Neutrophil (primary cell): ENCODE measurements at regions not wholly inside any gene's neighbourhood (a gene's known extent, or its start where the extent isn't known, plus 50 kb on each side); places are given as distances from the start of the nearest gene placed in this dataset.
"Not testable (repeated sequence)": the region's sequence is repeated elsewhere in the genome, so short reads cannot be mapped to it uniquely, and the experiment has no call there.

Experiments
- H3K27ac ChIP-seq: fragments of 200-600 bp; sonication (generic); 2 replicates; pipeline ENCODE4 v1.5.1; 2016; ENCODE audit warnings: mild to moderate bottlenecking, moderate library complexity
- H3K27me3 ChIP-seq: fragments of 200-600 bp; sonication (generic); 2 replicates; pipeline ENCODE4 v1.6.0; 2016; ENCODE audit warnings: mild to moderate bottlenecking
- H3K36me3 ChIP-seq: fragments of 200-600 bp; sonication (generic); 2 replicates; pipeline ENCODE4 v1.5.1; 2017
- H3K4me1 ChIP-seq, 2 experiments: fragments of 200-600 bp in 1 of 2; sonication (generic) in 1 of 2; 1 replicate in 1 of 2; 2 replicates in 1 of 2; pipeline versions ENCODE4 v1.5.1 to v1.6.1; 2013 to 2016; ENCODE audit warnings: low read depth in 1 of 2, low read length in 1 of 2, mild to moderate bottlenecking in 1 of 2, moderate library complexity in 1 of 2; ENCODE audit not compliant: control insufficient read depth in 1 of 2, insufficient read depth in 1 of 2
- H3K4me3 ChIP-seq, 2 experiments: fragments of 200-600 bp in 1 of 2; sonication (generic) in 1 of 2; 1 replicate in 1 of 2; 2 replicates in 1 of 2; pipeline ENCODE4 v1.5.1; 2013 to 2016; ENCODE audit warnings: low read depth in 1 of 2, low read length in 1 of 2, mild to moderate bottlenecking in 1 of 2, moderate library complexity in 1 of 2
- H3K9me3 ChIP-seq: fragments of 200-600 bp; sonication (generic); 2 replicates; pipeline ENCODE4 v1.5.1; 2016
- CTCF ChIP-seq: fragments of 200-600 bp; sonication (generic); IDR thresholded peaks from 2 replicates; pipeline ENCODE4 v1.5.1; 2016; ENCODE audit warnings: antibody characterized with exemption

GRCh38 chr5:17022296-17022695 lies 86.2 kb upstream of the MYO10 start:
- H3K27me3 ChIP-seq = no peaks in the 10 kb centered on the region
- H3K4me1 ChIP-seq = no peaks in the 10 kb centered on the region
- no peaks in the 10 kb centered on the region for H3K9me3 ChIP-seq
- H3K27ac ChIP-seq = no peak overlapping the region
- no peak overlapping the region for H3K4me3 ChIP-seq
- TF ChIP-seq CTCF = no peak
- H3K36me3 ChIP-seq = no peaks in the 10 kb centered on the region

GRCh38 chr5:17024686-17025180 lies 88.6 kb upstream of the MYO10 start:
- Histone ChIP-seq H3K4me1 (no peaks in the 10 kb centered on the region), H3K27ac (no peak overlapping the region), H3K27me3 (no peaks in the 10 kb centered on the region)

GRCh38 chr5:17031659-17032277 lies 95.7 kb upstream of the MYO10 start:
- not testable (repeated sequence) for H3K27ac ChIP-seq, H3K36me3 ChIP-seq, H3K9me3 ChIP-seq, H3K27me3 ChIP-seq, H3K4me1 ChIP-seq, H3K4me3 ChIP-seq

More at GRCh38 chr5:17024686-17025180, 88.6 kb upstream of the MYO10 start:
- no peak overlapping the region for H3K4me3 ChIP-seq
- H3K36me3 ChIP-seq = no peaks in the 10 kb centered on the region
- H3K9me3 ChIP-seq = no peaks in the 10 kb centered on the region
- TF ChIP-seq CTCF = no peak

- H3K4me1 ChIP-seq, H3K27ac ChIP-seq, H3K36me3 ChIP-seq, H3K4me3 ChIP-seq, H3K9me3 ChIP-seq, H3K27me3 ChIP-seq: not testable (repeated sequence)
Observed at GRCh38 chr5:17032314-17032985, 96.4 kb upstream of the MYO10 start.

- H3K27ac ChIP-seq, H3K4me1 ChIP-seq, H3K27me3 ChIP-seq, H3K4me3 ChIP-seq, H3K9me3 ChIP-seq, H3K36me3 ChIP-seq: not testable (repeated sequence)
Observed at GRCh38 chr5:17034992-17035391, 98.9 kb upstream of the MYO10 start.

GRCh38 chr5:17037751-17038150 lies 101.7 kb upstream of the MYO10 start:
- no peak for TF ChIP-seq CTCF
- no peaks in the 10 kb centered on the region for H3K9me3 ChIP-seq
- no peaks in the 10 kb centered on the region for H3K27me3 ChIP-seq
- no peaks in the 10 kb centered on the region for H3K36me3 ChIP-seq
- no peak overlapping the region for H3K27ac ChIP-seq
- H3K4me3 ChIP-seq = no peak overlapping the region
- no peaks in the 10 kb centered on the region for H3K4me1 ChIP-seq

GRCh38 chr5:17039170-17039569 lies 103.1 kb upstream of the MYO10 start:
- H3K36me3 ChIP-seq = no peaks in the 10 kb centered on the region
- no peaks in the 10 kb centered on the region for H3K4me1 ChIP-seq
- no peak overlapping the region for H3K27ac ChIP-seq
- H3K4me3 ChIP-seq = no peak overlapping the region
- no peaks in the 10 kb centered on the region for H3K9me3 ChIP-seq
- no peak for TF ChIP-seq CTCF
- H3K27me3 ChIP-seq = no peaks in the 10 kb centered on the region
